ENCODE measurements at regions not wholly inside any gene's neighbourhood (a gene's known extent, or its start where the extent isn't known, plus 50 kb on each side); places are given as distances from the start of the nearest gene placed in this dataset.

- TF ChIP-seq CTCF (IDR thresholded peaks at IDR 0.05) = no peak
- no peak for TF ChIP-seq POLR2A (IDR thresholded peaks at IDR 0.05)
Observed at GRCh38 chr1:4010284-4010683, 110.2 kb upstream of the C1orf174 start.
